ENCODE measurements at regions not wholly inside any gene's neighbourhood (a gene's known extent, or its start where the extent isn't known, plus 50 kb on each side); places are given as distances from the start of the nearest gene placed in this dataset.
"Not testable (repeated sequence)": the region's sequence is repeated elsewhere in the genome, so short reads cannot be mapped to it uniquely, and the experiment has no call there.

DNA sequence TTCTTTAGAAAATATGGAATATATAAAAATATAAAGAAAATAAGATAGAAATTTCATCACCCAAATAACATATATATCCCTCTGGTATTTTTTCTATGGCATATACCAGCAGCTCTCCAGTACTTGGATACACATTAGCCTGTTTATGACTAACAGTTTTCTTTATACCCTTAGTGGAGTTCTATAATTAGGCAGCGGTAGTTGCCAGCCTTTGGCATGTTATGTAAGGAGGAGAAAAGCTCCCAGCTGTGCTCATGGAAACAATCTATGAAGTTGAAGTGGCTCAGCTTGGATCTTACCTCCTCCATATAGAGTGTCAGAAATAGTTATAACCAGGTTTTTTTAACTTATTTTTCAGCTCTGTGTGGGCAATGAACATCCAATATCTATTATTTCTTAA lies 1636.8 kb downstream of the AMY1C start:
- Mint-ChIP-seq H3K4me1 (no peaks in the 10 kb centered on the region), H3K27me3 (no peaks in the 10 kb centered on the region), H3K27ac (no peak overlapping the region), H3K36me3 (no peaks in the 10 kb centered on the region), H3K9me3 (peaks cover 3% of the 10 kb centered on the region), H3K4me3 (no peak overlapping the region)
- no peak for ATAC-seq

DNA sequence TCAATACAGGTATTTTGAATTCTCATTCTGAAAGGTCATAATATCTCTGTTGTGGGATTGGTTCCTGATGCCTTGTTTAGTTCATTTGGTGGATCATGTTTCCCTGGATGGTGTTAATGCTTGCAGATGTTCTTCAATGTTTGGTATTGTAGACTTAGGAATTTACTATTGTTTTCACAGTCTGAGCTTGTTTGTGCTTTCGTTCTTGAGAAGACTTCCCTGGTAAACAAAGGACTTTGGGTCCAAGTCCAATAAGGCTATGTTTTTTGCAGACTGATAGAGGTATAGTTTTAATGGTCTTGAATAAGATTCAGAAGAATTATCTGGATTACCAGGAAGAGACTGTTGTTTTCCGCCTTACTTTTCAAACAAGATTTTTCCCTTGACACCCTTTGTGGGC lies 1646.3 kb downstream of the AMY1C start:
- H3K9me3 Mint-ChIP-seq: peaks cover 7% of the 10 kb centered on the region
- ATAC-seq: no peak
- H3K4me3 Mint-ChIP-seq: no peak overlapping the region
- H3K36me3 Mint-ChIP-seq: no peaks in the 10 kb centered on the region
- no peak overlapping the region for H3K27ac Mint-ChIP-seq
- no peaks in the 10 kb centered on the region for H3K27me3 Mint-ChIP-seq
- H3K4me1 Mint-ChIP-seq: no peaks in the 10 kb centered on the region

DNA sequence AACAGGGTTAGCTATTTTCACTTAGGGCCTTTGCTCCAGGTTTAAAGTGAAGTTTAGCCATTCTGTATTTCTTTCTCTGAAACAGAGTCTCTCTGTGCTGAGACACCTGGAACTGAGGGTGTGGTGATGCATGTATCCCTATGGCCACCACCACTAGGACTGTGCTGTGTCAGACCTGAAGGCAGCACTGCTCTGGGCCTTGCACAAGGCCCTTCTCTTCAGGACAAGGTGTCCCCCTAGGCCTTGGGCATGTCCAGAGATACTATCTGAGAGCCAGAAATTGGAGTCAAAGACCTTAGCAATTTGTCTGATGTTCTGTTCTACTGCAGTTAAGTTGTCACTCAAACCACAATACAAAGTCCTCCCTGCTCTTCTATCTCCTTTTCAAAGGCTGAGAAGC lies 1649.2 kb downstream of the AMY1C start:
- Mint-ChIP-seq H3K36me3 (no peaks in the 10 kb centered on the region), H3K27ac (no peak overlapping the region), H3K4me3 (no peak overlapping the region), H3K4me1 (no peaks in the 10 kb centered on the region), H3K9me3 (peaks cover 4% of the 10 kb centered on the region), H3K27me3 (no peaks in the 10 kb centered on the region)
- ATAC-seq: peak; percentile 56

DNA sequence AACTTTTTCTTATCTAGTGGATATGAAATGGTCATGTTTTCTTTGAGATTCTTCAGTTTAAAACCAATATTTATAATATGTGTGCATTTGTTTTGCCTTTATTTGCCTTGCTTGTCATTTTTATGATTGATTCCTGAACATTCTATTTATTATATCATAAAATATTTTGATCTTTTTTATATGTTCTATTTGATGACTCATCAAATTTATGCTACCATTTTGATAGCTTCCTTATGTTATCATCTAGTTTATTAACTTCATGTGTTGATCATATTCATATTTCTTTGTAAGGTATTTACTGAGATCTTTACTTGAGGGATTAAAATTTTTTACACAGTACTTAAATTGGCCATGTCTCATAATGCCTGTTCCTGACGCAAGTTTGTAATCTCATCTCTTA lies 1650.0 kb downstream of the AMY1C start:
- no peak overlapping the region for H3K4me3 Mint-ChIP-seq
- no peak overlapping the region for H3K27ac Mint-ChIP-seq
- no peaks in the 10 kb centered on the region for H3K4me1 Mint-ChIP-seq
- H3K36me3 Mint-ChIP-seq: no peaks in the 10 kb centered on the region
- H3K9me3 Mint-ChIP-seq: peaks cover 1% of the 10 kb centered on the region
- no peaks in the 10 kb centered on the region for H3K27me3 Mint-ChIP-seq
- no peak for ATAC-seq

DNA sequence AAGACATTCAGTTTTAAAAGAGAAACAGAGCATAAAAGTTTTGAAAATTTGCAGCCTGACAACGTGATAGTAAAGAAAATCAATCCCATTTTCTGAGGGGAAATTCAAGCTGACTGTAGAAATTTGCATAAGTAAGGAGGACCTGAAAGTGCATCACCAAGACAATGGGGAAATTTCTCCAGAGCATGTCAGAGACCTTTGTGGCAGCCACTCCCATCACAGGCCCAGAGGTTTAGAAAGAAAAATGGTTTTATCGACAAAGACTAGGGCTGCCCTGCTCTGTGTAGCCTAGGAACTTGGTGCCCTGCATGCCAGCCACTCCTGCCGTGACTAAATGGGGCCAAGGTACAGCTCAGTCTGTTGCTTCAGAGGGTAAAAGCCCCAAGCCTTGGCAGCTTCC lies 1640.2 kb upstream of the PRMT6 start:
- peaks cover 8% of the 10 kb centered on the region for H3K9me3 Mint-ChIP-seq
- H3K4me3 Mint-ChIP-seq: no peak overlapping the region
- no peak overlapping the region for H3K27ac Mint-ChIP-seq
- H3K36me3 Mint-ChIP-seq: no peaks in the 10 kb centered on the region
- H3K27me3 Mint-ChIP-seq: no peaks in the 10 kb centered on the region
- no peak for ATAC-seq
- no peaks in the 10 kb centered on the region for H3K4me1 Mint-ChIP-seq

DNA sequence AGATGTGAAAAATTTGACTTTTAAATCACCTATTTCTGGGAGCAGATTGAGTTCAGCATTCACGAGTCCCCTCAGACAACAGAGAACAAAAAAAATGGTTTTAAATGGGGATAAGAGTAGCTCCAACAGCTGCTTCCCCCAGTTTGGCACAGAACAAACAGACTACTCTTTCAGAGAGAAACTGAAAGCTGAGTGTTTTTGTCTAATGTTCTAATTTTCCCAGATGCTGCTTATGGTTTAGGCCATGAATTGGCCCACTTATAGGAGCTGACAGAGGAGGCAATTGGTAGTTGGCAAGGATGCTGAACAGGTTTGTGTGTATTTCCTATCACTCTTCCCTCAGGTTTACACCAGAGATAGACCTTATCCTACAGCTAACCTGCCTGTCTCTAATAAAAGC lies 1637.4 kb upstream of the PRMT6 start:
- no peak overlapping the region for H3K4me3 Mint-ChIP-seq
- ATAC-seq: no peak
- H3K36me3 Mint-ChIP-seq: no peaks in the 10 kb centered on the region
- H3K27me3 Mint-ChIP-seq: no peaks in the 10 kb centered on the region
- H3K4me1 Mint-ChIP-seq: no peaks in the 10 kb centered on the region
- no peak overlapping the region for H3K27ac Mint-ChIP-seq
- H3K9me3 Mint-ChIP-seq: peaks cover 8% of the 10 kb centered on the region

DNA sequence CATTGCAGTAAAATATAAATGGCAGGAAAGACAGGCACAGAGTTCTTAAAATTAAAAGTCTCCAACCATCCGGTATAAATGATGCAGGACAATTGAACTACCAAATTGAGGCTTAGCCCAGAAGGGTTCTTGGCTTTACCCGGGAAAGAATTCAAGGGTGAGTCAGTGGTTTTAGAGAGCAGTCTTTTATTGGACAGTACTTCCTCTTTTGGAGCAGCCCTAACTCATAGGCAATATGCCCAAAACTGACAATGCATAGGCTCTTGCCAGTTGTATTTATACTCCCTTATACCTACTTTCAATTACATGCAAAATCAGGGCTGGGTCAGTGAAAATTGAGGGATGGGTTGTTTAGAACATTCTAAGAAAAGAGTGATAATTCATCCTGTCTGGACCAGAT lies 1628.9 kb upstream of the PRMT6 start:
- Mint-ChIP-seq H3K36me3 (no peaks in the 10 kb centered on the region), H3K4me1 (no peaks in the 10 kb centered on the region), H3K27me3 (no peaks in the 10 kb centered on the region), H3K27ac (no peak overlapping the region), H3K9me3 (no peaks in the 10 kb centered on the region), H3K4me3 (no peak overlapping the region)
- ATAC-seq: no peak

DNA sequence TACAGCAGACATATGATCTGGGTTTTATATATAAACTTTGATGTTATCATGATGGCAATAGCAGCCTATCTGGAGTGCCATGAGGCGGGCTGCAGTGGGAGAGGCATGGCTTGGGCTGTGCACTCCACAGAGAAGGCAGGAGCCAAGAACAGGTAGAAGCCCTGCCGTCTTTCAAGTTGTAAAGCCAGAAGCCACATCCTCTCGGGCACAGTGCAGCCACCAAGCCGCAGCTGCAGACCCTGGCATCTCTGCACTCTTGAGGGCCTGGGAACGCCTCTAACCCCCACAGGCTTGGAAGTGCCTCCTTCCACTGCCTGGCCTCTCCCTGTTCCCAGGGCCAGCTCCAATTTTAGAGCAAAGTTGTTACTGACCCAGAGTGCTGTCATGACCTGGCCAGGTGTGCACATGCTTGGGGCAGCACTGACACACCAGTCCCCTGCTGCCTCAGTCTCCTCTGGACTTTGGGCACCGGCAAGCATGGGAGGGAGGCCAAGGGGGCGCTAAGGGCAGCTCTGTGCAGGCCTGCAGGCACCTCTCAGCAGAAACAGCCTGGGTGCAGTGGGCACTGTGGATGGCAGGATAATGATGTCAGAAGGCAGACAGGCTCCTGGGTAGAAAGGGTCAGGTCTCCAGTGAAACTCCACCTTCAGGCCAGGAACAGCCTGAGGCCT lies 1619.8 kb upstream of the PRMT6 start:
- H3K9me3 Mint-ChIP-seq: no peaks in the 10 kb centered on the region
- ATAC-seq: no peak
- H3K4me1 Mint-ChIP-seq: no peaks in the 10 kb centered on the region
- no peaks in the 10 kb centered on the region for H3K36me3 Mint-ChIP-seq
- H3K27ac Mint-ChIP-seq: no peak overlapping the region
- no peaks in the 10 kb centered on the region for H3K27me3 Mint-ChIP-seq
- no peak overlapping the region for H3K4me3 Mint-ChIP-seq

DNA sequence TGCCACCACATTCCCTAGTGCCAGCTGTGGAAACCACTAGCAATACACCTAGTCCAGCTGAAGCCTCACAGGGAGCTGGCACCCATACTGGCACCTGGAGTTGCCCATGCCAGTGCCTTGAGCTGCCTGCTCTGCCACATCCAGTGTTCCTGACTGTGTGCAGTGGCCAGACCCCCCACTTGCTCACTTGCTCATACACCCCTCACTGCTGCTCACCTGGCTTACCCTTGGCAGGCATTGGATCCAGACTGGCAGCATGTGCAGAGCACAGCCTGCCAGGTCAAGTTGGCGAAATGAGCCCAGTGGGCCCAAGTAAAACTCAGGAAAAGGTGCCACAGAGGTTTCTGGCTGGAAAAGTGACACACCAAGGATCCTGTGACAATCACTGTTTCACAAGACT lies 1618.6 kb upstream of the PRMT6 start:
- H3K27me3 Mint-ChIP-seq: no peaks in the 10 kb centered on the region

DNA sequence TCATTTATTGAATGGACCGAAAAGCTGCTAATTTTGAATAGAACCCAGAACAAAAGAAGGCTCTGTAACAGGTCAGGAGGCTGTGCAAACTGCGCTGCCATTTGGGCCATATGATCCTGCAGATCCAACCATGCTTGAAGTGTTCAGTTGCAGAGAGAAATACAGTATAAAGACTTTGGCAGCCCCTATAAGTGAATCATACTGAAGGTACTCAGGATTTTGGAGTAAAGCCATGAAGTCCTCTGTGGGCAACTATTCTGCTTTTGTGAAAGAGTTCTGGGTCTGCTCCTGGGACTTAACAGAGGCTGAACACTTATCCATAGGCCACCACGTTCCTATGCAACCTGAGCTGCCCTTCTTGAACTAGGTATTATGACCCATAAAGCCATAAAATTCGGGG lies 1613.6 kb upstream of the PRMT6 start:
- no peaks in the 10 kb centered on the region for H3K36me3 Mint-ChIP-seq
- H3K4me3 Mint-ChIP-seq: no peak overlapping the region
- no peaks in the 10 kb centered on the region for H3K27me3 Mint-ChIP-seq
- no peak overlapping the region for H3K27ac Mint-ChIP-seq
- no peaks in the 10 kb centered on the region for H3K9me3 Mint-ChIP-seq
- H3K4me1 Mint-ChIP-seq: no peaks in the 10 kb centered on the region
- peak; percentile 20 for ATAC-seq

More for the DNA sequence above, 1618.6 kb upstream of the PRMT6 start:
- Mint-ChIP-seq H3K27ac (no peak overlapping the region), H3K36me3 (no peaks in the 10 kb centered on the region), H3K9me3 (no peaks in the 10 kb centered on the region), H3K4me3 (no peak overlapping the region), H3K4me1 (no peaks in the 10 kb centered on the region)
- no peak for ATAC-seq

DNA sequence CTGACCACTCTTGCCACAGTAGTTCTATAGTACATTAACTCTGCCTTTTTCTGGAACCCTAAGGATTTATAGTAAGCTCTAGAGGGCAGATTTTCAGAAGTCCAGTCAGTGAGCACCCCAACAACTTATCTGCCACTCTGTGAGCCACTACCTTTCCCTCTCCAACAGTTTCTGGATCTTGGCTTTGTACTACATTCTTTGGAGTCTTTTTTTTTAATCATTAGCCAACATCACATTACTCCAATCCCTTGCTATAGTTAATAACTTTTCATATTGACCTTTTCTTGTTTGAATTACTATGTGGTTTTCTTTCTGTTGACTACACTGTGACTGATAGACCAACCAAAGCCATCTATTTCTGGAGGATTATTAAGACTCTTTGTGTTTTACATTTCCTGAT lies 1596.7 kb upstream of the PRMT6 start:
- H3K27me3 Mint-ChIP-seq: no peaks in the 10 kb centered on the region
- H3K9me3 Mint-ChIP-seq: no peaks in the 10 kb centered on the region
- H3K27ac Mint-ChIP-seq: no peak overlapping the region
- no peak for ATAC-seq
- no peaks in the 10 kb centered on the region for H3K4me1 Mint-ChIP-seq
- H3K36me3 Mint-ChIP-seq: no peaks in the 10 kb centered on the region
- H3K4me3 Mint-ChIP-seq: no peak overlapping the region

DNA sequence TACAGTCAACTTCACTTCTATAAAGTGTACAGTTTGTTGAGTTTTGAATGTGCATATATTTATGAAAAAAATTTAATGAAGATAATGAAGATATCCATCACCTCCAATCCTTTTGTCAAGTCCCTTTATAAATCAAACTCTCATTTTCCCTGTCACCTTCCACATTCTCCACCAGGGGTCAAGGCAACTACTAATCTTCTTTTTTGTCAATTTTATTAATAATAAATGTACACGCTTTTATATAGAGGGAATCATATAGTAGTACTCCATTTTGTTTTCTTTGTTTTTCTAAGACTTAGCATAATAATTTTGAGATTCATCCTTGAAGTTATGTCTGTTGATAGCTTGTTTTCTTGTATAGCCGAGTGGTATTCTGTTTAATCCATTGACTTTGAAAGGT lies 1594.2 kb upstream of the PRMT6 start:
- Mint-ChIP-seq H3K4me1 (no peaks in the 10 kb centered on the region), H3K27ac (no peak overlapping the region), H3K36me3 (no peaks in the 10 kb centered on the region), H3K9me3 (no peaks in the 10 kb centered on the region), H3K27me3 (no peaks in the 10 kb centered on the region), H3K4me3 (no peak overlapping the region)
- ATAC-seq: no peak

DNA sequence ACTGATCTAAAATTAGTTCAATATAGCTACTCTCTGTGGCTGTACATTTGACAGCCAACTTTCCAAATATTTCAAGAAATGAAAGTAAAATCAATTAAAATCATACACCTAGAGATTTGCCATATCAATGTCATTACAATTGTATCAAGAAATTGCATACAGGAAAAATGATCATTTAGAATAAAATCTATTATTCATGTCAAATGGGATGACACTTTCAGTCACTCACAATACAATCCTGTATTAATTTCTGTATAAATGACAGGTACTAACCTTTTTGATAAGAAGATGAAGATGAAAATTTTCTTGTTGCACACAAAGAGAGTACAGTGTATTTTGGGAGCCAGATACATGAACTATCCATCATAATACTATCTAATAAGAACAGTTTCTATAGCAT lies 1588.9 kb upstream of the PRMT6 start:
- no peak for ATAC-seq
- Mint-ChIP-seq H3K9me3 (no peaks in the 10 kb centered on the region), H3K27ac (no peak overlapping the region), H3K27me3 (no peaks in the 10 kb centered on the region), H3K4me1 (no peaks in the 10 kb centered on the region), H3K36me3 (no peaks in the 10 kb centered on the region), H3K4me3 (no peak overlapping the region)

DNA sequence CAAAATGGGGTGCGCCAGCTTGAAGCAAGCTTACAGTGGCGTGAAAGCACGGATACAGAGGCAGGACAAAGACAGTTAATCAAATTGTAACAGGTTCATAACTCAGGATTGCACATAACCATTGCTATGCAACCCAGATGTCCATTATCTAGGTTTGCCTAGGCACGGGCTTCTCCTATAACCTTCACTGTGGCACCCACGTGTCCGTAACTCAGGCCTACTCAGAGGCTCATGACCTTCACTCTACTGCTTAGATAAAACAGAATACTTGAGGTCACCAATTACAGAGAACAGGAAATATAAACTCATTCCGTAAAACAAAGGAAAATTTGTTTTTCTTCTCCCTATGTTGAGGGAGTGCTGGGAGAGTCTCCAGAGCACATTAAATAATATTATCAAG lies 1585.9 kb upstream of the PRMT6 start:
- H3K4me1 Mint-ChIP-seq, H3K9me3 Mint-ChIP-seq, H3K27me3 Mint-ChIP-seq, ATAC-seq, H3K4me3 Mint-ChIP-seq, H3K36me3 Mint-ChIP-seq, H3K27ac Mint-ChIP-seq: not testable (repeated sequence)

DNA sequence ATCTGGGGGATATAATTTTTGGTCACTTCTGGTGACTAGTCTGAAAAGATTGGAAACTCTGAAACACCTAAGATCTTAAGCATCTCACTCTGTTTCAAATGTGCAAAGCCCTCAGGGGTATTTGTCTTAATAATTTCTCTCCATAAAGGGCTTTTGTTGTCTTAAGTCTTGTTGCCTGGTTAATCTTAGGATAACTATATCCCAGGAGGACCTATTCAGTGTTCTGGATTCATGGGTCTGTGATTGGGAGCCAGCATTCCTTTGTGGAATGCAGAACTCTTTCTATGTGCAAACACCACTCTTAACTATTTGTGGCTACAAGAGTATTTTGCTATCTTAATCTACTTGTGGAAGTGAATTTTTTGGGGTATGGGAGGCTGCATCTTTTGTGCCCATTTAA lies 1573.0 kb upstream of the PRMT6 start:
- Mint-ChIP-seq H3K27me3 (no peaks in the 10 kb centered on the region), H3K27ac (no peak overlapping the region), H3K36me3 (no peaks in the 10 kb centered on the region), H3K4me3 (no peak overlapping the region), H3K9me3 (peaks cover 2% of the 10 kb centered on the region), H3K4me1 (no peaks in the 10 kb centered on the region)
- no peak for ATAC-seq

DNA sequence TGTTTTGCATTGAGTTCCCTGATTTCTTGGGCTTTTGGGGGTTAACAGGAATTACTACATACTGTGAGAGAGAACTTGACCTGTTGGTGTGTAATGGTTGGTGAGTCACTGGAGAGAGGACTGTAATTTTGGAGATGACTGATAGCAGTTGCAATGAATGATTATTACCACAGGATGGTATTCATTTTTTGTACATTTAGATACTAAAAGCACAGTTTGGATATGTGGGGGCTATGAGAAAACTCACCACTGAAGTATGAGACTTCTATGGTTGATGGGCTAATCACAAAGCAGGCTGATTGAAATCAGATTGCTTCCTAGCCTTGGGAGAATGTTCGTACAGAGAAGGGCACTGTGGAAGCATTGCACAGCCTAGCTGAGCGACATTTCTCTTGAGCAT lies 1571.3 kb upstream of the PRMT6 start:
- Mint-ChIP-seq H3K27me3 (no peaks in the 10 kb centered on the region), H3K36me3 (no peaks in the 10 kb centered on the region), H3K9me3 (peaks cover 2% of the 10 kb centered on the region), H3K4me1 (no peaks in the 10 kb centered on the region), H3K4me3 (no peak overlapping the region), H3K27ac (no peak overlapping the region)
- no peak for ATAC-seq

DNA sequence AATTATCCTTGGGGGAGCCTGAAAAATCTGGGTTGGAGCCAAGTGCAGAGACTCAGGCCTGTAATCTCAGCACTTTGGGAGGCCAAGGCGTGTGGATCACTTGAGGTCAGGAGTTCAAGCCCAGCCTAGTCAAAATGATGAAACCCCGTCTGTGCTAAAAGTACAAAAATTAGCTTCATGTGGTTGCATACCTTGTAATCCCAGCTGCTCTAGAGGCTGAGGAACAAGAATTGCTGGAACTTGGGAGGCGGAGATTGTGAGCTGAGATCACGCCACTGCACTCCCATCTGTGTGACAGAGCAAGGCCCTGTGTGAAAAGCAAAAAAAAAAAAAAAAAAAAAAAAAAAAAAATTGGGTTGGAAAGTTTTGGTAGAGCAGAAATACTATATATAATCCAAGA lies 1563.6 kb upstream of the PRMT6 start:
- no peak overlapping the region for H3K27ac Mint-ChIP-seq
- H3K27me3 Mint-ChIP-seq: no peaks in the 10 kb centered on the region
- H3K4me3 Mint-ChIP-seq: no peak overlapping the region
- H3K4me1 Mint-ChIP-seq: no peaks in the 10 kb centered on the region
- no peak for ATAC-seq
- H3K36me3 Mint-ChIP-seq: no peaks in the 10 kb centered on the region
- no peaks in the 10 kb centered on the region for H3K9me3 Mint-ChIP-seq

Data from stimulated activated memory B cell treated with anti-CD40 and anti-IgM and Interleukin-4, amounts not matched to agents 10 μg/mL and 1 μg/mL and 100 μg/mL, for 72 hours (primary cell).